Astrocyte (in vitro differentiated cells and primary cell): ENCODE measurements at regions not wholly inside any gene's neighbourhood (a gene's known extent, or its start where the extent isn't known, plus 50 kb on each side); places are given as distances from the start of the nearest gene placed in this dataset.

Source experiments
- CTCF ChIP-seq: IDR thresholded peaks from 2 replicates; pipeline ENCODE4 v1.5.1; 2011; ENCODE audit warnings: low read depth, mild to moderate bottlenecking, inconsistent platforms, low read length, moderate library complexity; ENCODE audit not compliant: insufficient read depth
- EZH2 ChIP-seq: IDR thresholded peaks from 2 replicates; pipeline ENCODE4 v1.6.1; 2012; ENCODE audit warnings: mild to moderate bottlenecking, low read length, inconsistent platforms; ENCODE audit not compliant: insufficient read depth

GRCh38 chr3:79976466-79976865 is 208.7 kb upstream of the ROBO1 start:
- TF ChIP-seq CTCF (no peak), EZH2 (no peak)
